Caco-2 (cell line): ENCODE measurements at regions not wholly inside any gene's neighbourhood (a gene's known extent, or its start where the extent isn't known, plus 50 kb on each side); places are given as distances from the start of the nearest gene placed in this dataset.

Experiments used
- BruUV-seq: library from RNA; stranded (reverse); fragments of 400-500 nt; replicated peaks from 2 replicates; lab custom pipeline; 2021; lab: Mats Ljungman, UMichigan
- CTCF ChIA-PET: fragments of 300-600 bp; sonication (Branson Sonifier 250); formaldehyde crosslinking; loops from one replicate; lab custom pipeline; 2022; ENCODE audit warnings: antibody characterized with exemption; lab: Charles Lee
- POLR2A ChIA-PET: fragments of 300-600 bp; sonication (Branson Sonifier 250); formaldehyde crosslinking; loops from one replicate; lab custom pipeline; 2022; ENCODE audit warnings: antibody characterized with exemption; lab: Charles Lee
- DNase-seq, 2 experiments: peaks; one replicate each; pipeline versions ENCODE4 v3.0.0 to v3.0.0-alpha.2; 2020 to 2022
- H3K27me3 ChIP-seq: replicated peaks from 2 replicates; pipeline ENCODE4 v1.6.0; 2011; ENCODE audit warnings: low read length; ENCODE audit not compliant: control insufficient read depth, insufficient read depth
- H3K36me3 ChIP-seq: 2 replicates; pipeline ENCODE4 v1.5.1; 2011; ENCODE audit warnings: low read length; ENCODE audit not compliant: control insufficient read depth, insufficient read depth
- H3K4me1 ChIP-seq: fragments of 250-450 bp; sonication (Bioruptor Pico); 2 replicates; pipeline ENCODE4 v1.5.1; 2020; ENCODE audit warnings: mild to moderate bottlenecking
- H3K4me3 ChIP-seq: 2 replicates; pipeline ENCODE4 v1.5.1; 2011; ENCODE audit warnings: low read depth, mild to moderate bottlenecking, control low read depth, low read length
- H3K9me3 ChIP-seq: fragments of 250-450 bp; sonication (Bioruptor Pico); 2 replicates; pipeline ENCODE4 v1.5.1; 2020; ENCODE audit warnings: mild to moderate bottlenecking, moderate library complexity
- H3K27ac Mint-ChIP-seq: one replicate; pipeline ENCODE4 v1.8.0; 2022; ENCODE audit warnings: mixed read lengths; ENCODE audit not compliant: unreplicated experiment
- H3K27me3 Mint-ChIP-seq: one replicate; pipeline ENCODE4 v1.8.0; 2022; ENCODE audit warnings: mixed read lengths; ENCODE audit not compliant: insufficient read depth, unreplicated experiment
- H3K36me3 Mint-ChIP-seq: one replicate; pipeline ENCODE4 v1.8.0; 2022; ENCODE audit warnings: mild to moderate bottlenecking, mixed read lengths; ENCODE audit not compliant: insufficient read depth, unreplicated experiment
- H3K4me1 Mint-ChIP-seq: one replicate; pipeline ENCODE4 v1.8.0; 2022; ENCODE audit warnings: low read depth, mixed read lengths; ENCODE audit not compliant: unreplicated experiment
- H3K4me3 Mint-ChIP-seq: one replicate; pipeline ENCODE4 v1.8.0; 2022; ENCODE audit warnings: mild to moderate bottlenecking, moderate library complexity, mixed read lengths; ENCODE audit not compliant: unreplicated experiment
- H3K9me3 Mint-ChIP-seq: one replicate; pipeline ENCODE4 v1.8.0; 2022; ENCODE audit warnings: mixed read lengths; ENCODE audit not compliant: unreplicated experiment
- CTCF ChIP-seq, 2 experiments: fragments of 200-600 bp in 1 of 2; IDR thresholded peaks; 1 replicate in 1 of 2; 2 replicates in 1 of 2; pipeline versions ENCODE4 v1.5.1 to v1.8.0; 2011 to 2022; ENCODE audit warnings: antibody characterized with exemption in 1 of 2, control low read depth in 1 of 2, inconsistent platforms in 1 of 2, low read depth in 1 of 2, low read length in 1 of 2, mild to moderate bottlenecking in 1 of 2, moderate library complexity in 1 of 2; ENCODE audit not compliant: insufficient read depth in 1 of 2, severe bottlenecking in 1 of 2, unreplicated experiment in 1 of 2
- intact Hi-C: fragments of 100-400 bp; cut with micrococcal nuclease; formaldehyde crosslinking; loops from one replicate; pipeline ENCODE4 v1.10.0; 2022; ENCODE audit not compliant: unreplicated experiment

- H3K36me3 ChIP-seq = no peaks in the 10 kb centered on the region
- Mint-ChIP-seq H3K4me3 (peak overlapping the region; percentile 54), H3K36me3 (no peaks in the 10 kb centered on the region), H3K27ac (peak overlapping the region; percentile 69), H3K9me3 (no peaks in the 10 kb centered on the region), H3K4me1 (peaks cover 10% of the 10 kb centered on the region), H3K27me3 (no peaks in the 10 kb centered on the region)
- DNase-seq = peak; percentile 29 to 57
- H3K9me3 ChIP-seq = no peaks in the 10 kb centered on the region
- no peak overlapping the region for H3K4me3 ChIP-seq
- BruUV-seq = no TSS peak
- TF ChIP-seq CTCF (IDR thresholded peaks at IDR 0.05; ENCODE audit: insufficient read depth in 1 of 2, low read depth in 1 of 2, low read length in 1 of 2, severe bottlenecking in 1 of 2, unreplicated experiment in 1 of 2) = no peak
- peaks cover 14% of the 10 kb centered on the region; the same call in 1 of the 2 replicates for H3K4me1 ChIP-seq
- ChIA-PET POLR2A (no interaction called here), CTCF (no interaction called here)
- intact Hi-C loops = no loop called here
- H3K27me3 ChIP-seq = no peaks in the 10 kb centered on the region
Observed at GRCh38 chrX:7771788-7772438, 71.1 kb upstream of the VCX start.

GRCh38 chrX:7759830-7760229 is 83.1 kb upstream of the VCX start:
- ChIA-PET POLR2A (no interaction called here), CTCF (no interaction called here)
- Mint-ChIP-seq H3K27ac (no peak overlapping the region), H3K9me3 (no peaks in the 10 kb centered on the region), H3K36me3 (no peaks in the 10 kb centered on the region), H3K4me1 (peaks cover 7% of the 10 kb centered on the region), H3K4me3 (no peak overlapping the region), H3K27me3 (no peaks in the 10 kb centered on the region)
- Histone ChIP-seq H3K9me3 (no peaks in the 10 kb centered on the region), H3K4me3 (no peak overlapping the region), H3K4me1 (peaks cover 5% of the 10 kb centered on the region; the same call in 1 of the 2 replicates), H3K27me3 (no peaks in the 10 kb centered on the region), H3K36me3 (no peaks in the 10 kb centered on the region)
- no peak for DNase-seq
- no peak for TF ChIP-seq CTCF (IDR thresholded peaks at IDR 0.05; ENCODE audit: insufficient read depth in 1 of 2, low read depth in 1 of 2, low read length in 1 of 2, severe bottlenecking in 1 of 2, unreplicated experiment in 1 of 2)
- no TSS peak for BruUV-seq
- intact Hi-C loops = no loop called here

- Mint-ChIP-seq H3K27me3 (no peaks in the 10 kb centered on the region), H3K27ac (no peak overlapping the region), H3K36me3 (no peaks in the 10 kb centered on the region), H3K4me1 (peaks cover 6% of the 10 kb centered on the region), H3K9me3 (no peaks in the 10 kb centered on the region), H3K4me3 (no peak overlapping the region)
- DNase-seq = no peak
- no peak for TF ChIP-seq CTCF (IDR thresholded peaks at IDR 0.05; ENCODE audit: insufficient read depth in 1 of 2, low read depth in 1 of 2, low read length in 1 of 2, severe bottlenecking in 1 of 2, unreplicated experiment in 1 of 2)
- H3K4me3 ChIP-seq = no peak overlapping the region
- ChIA-PET POLR2A (no interaction called here), CTCF (no interaction called here)
- no TSS peak for BruUV-seq
- no peaks in the 10 kb centered on the region for H3K4me1 ChIP-seq
- intact Hi-C loops = no loop called here
- H3K9me3 ChIP-seq = no peaks in the 10 kb centered on the region
- no peaks in the 10 kb centered on the region for H3K27me3 ChIP-seq
- H3K36me3 ChIP-seq = no peaks in the 10 kb centered on the region
Observed at GRCh38 chrX:7746856-7747255, 96.1 kb upstream of the VCX start.
